Fibroblast of lung (primary cell): ENCODE measurements at regions not wholly inside any gene's neighbourhood (a gene's known extent, or its start where the extent isn't known, plus 50 kb on each side); places are given as distances from the start of the nearest gene placed in this dataset.

Experiments used
- CTCF ChIP-seq, 2 donors: IDR thresholded peaks in 1 of 2; conservative IDR thresholded peaks in 1 of 2; 1 replicate in 1 of 2; 2 replicates in 1 of 2; pipeline ENCODE4 v1.5.1; 2011 to 2012; ENCODE audit warnings: low read length in 2 of 2, control low read depth in 1 of 2, inconsistent platforms in 1 of 2, low read depth in 1 of 2, mild to moderate bottlenecking in 1 of 2
- EZH2 ChIP-seq: IDR thresholded peaks from 2 replicates; pipeline ENCODE4 v1.5.1; 2012; ENCODE audit warnings: low read length, control low read depth, mild to moderate bottlenecking; ENCODE audit errors: missing control alignments

GRCh38 chr5:52582313-52582712 is 205.4 kb upstream of the ITGA1 start:
- TF ChIP-seq CTCF (conservative IDR thresholded peaks at IDR 0.05 in 1 of 2, IDR thresholded peaks at IDR 0.05 in 1 of 2; ENCODE audit: low read depth in 1 of 2, low read length in 2 of 2) (no peak), EZH2 (no peak)
